NCI-H1417 treated with DMSO at 0.1 percent for 48 hours (cell line): ENCODE measurements at regions not wholly inside any gene's neighbourhood (a gene's known extent, or its start where the extent isn't known, plus 50 kb on each side); places are given as distances from the start of the nearest gene placed in this dataset.
"Not testable (repeated sequence)": the region's sequence is repeated elsewhere in the genome, so short reads cannot be mapped to it uniquely, and the experiment has no call there.

Experiments used
- DNase-seq: peaks from one replicate; lab custom pipeline; 2025; lab: John Stamatoyannopoulos, UW

DNA sequence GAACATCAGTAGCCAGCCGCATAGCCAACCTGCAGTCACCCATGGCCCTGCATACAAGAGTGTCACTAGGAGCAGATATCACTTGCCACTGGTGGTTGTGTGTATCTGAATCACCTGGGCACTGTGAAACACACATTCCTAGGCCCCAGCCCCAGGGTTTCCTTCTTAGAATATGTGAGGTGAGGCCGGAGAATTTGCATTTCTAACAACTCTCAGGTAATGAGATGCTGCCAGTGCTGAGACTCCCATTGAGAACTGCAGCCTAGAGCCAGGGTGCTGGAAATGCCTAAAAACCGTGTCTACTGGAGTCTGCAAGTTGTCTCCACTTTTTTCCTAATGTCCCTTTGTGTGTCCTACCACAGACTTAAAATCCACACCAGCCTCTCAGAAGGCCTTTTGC is 232.0 kb upstream of the PLGLB2 start:
- not testable (repeated sequence) for DNase-seq

DNA sequence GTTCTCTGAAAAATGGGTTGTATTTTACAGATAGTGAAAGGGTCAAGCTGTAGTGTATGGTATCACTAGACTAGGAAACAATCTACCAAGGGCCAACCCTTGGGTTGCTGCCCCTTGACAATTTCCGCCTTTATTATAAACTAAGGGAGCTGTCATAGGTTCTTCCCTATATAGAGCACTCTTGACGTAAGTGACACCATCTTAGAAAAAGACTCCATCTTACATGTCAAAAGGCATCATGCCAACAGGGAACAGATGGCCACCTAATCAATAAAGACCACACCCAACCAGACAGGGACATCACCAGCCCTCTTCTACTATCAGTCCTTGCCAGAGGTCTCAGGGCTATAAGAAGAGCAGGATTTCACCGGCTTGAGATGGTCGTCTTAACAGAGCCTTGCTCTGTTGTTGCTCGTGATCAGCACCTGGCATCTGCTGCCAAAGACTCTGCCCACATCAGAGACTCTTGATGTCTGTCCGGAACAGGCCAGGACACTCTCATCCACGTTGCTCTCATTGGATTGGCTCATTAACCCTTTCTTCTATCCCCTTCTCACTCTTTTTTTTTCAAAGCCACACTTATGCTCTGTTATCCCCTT is 231.4 kb upstream of the PLGLB2 start:
- not testable (repeated sequence) for DNase-seq

DNA sequence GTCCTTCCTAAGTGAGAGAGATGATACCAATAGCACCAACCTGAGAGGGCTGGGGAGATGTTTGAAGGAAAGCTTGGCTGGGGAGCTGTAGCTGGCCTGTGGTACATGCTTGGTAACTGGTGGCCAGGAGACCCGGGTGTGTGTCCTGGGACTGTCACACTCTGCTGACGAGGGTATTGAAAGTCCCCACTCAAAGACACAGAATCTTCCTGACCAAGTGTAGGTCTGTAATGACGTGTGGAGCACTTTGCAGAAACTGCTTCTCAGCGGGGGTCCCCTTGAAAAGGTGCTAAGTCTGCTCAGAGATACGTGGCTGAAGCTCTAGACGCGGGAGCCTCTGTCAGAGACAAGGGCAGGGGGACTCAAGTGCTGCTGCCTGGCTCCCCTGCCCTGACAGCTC is 230.4 kb upstream of the PLGLB2 start:
- not testable (repeated sequence) for DNase-seq

DNA sequence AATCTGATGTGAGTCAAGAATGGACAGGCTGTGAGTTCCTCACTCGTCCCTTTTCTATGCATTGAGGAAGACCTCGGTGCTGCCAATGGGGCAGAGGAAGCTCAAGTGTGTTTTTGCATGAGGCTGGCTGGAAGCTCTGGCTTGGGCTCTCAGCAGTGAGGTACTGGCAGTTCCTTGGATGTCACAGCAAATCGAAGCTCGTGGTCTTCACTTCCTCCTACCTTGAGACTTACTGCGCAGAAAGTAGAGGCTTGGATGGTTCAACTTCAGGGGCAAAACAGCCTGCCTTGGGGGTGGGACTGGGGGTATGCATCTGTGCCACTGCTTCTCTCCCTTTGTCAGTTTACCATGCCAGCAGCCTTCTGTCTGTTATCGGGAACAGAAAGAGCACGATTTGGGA is 229.8 kb upstream of the PLGLB2 start:
- not testable (repeated sequence) for DNase-seq

DNA sequence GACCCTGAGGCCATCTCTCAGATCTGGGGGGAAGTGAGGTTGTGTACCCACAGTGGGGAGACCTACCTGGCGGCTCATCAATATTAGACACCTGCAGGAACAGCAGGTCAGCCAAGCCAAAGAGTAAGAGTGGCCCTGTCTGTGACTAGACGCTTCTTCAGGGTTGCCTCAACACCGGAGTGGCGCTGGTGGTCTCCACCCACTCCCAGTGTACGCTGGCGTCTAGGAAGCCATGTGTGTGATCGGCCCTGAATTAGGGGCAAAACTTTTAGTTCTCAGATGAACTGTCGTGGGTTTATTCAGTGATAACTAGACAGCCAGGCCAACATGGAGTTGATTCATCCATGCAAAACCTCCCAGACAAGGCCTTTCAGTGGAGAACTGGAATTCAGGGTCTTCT is 229.3 kb upstream of the PLGLB2 start:
- DNase-seq, result not testable (repeated sequence)

DNA sequence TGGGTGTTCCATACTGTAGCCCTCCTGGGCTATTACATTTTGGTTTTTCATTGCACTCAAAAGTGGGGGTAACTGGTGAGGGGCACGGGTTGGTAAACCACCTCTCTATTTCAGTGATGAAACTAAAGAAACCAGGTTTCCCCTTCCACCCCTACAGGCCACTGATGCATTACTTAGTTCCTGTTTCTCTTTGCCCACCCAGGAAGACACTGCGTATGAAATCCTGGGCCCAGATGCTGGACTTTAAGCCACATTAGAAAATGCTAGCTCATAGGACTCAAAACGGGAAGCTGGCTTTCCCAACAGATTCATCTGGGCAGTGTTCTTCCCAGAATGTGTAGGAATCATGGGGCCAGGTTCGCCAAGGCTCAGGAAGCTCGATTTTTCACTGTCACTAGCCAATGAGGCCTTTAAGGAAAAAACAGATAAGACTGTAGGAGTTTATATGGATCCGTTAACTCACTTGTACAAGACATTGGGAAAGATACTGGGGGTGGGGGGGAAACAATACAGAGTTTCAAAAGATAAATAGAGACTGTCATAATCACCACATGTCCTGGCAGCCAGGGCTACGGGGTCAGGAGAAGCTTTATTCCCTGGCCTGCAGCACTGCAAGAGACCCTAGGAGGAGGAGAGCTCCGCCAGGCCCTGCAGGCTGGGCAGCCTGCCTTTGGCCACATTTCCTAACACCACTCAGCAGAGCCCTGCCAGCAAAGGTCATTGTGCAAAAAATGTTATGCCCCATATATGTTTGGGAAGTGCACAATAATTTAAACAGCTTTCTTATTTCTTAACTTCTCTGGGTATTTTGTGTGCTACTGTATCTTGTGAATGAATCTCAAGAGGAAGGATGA is 228.5 kb upstream of the PLGLB2 start:
- DNase-seq, result not testable (repeated sequence)

DNA sequence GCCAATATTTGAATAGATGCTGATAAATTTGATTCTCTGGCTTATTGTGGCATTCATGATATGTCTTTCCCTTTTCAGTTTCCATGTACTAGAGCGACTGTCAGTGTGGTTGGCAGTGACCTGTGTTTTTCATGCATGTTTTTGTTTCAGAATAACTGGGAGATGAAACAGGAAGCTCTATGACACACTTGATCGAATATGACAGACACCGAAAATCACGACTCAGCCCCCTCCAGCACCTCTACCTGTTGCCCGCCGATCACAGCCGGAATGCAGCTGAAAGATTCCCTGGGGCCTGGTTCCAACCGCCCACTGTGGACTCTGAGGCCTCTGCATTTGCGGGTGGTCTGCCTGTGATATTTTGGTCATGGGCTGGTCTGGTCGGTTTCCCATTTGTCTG is 226.8 kb upstream of the PLGLB2 start:
- DNase-seq, result not testable (repeated sequence)

DNA sequence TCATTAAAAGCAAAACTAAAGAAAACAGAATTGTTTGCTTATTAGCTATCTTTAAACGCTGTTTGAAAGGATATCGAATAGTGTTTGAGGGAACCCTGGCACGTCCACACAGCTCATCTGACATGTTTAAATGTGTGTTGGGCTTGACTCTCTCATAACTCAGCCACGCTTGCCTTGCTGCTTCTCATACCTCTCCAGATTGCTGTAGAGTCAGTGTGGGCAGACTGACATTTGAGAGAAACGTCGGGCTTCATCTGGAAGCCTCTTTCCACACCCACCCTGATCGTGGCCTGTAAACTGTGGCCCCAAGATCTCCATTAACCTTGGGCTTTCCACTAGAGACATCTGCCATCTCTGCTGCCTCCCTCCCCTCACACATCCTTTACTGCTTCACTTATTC is 226.4 kb upstream of the PLGLB2 start:
- DNase-seq, result not testable (repeated sequence)

DNA sequence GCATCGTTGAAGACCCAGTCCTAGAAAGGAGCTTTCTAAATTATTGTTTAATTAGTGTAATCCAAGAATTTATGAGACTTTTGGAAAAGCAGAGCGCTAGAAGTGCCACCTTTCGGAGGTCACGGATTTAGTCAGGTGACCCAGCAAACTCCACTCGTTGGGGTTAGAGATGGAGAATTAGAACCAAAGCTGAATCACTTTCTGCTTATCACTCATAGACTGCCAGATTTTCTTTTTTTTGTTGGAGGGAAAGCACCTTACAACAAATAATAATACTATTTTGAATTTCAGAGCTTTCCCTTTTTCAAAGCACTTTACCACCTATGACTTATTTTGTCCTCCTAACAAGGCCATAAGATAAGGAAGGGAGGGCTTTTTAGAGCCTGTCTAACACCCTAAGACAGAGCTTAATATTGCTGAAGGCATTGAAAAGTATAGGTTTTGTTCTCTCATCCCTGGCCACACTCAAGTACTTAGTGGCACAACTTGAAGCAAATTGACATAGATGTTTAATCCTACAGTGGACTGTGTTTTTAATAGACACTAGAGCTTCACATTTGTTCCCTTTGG is 223.2 kb upstream of the PLGLB2 start:
- DNase-seq, result not testable (repeated sequence)

DNA sequence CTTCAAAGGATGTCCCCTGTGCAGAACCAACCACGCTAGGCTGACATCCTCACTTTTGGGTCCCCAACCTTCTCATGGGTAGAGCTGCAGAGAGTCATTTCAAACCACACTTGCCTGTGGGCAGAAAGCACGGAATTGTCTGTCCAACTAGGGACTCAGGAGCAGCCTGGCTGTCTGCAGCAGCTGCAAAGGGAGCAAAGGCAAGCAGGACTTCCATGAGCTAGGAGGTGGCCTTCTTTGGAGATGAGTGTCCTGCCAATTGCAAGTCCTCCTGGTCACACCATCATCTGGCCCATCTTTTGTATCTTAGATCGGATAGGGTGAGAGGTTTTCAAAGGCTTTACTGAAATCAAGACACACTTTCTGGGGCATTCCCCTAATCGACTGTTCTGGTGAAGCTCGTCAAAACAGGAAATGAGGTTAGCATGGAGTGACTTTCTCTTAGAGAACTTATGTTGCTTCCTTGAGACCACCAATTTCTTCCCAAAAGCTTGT is 222.3 kb upstream of the PLGLB2 start:
- not testable (repeated sequence) for DNase-seq

DNA sequence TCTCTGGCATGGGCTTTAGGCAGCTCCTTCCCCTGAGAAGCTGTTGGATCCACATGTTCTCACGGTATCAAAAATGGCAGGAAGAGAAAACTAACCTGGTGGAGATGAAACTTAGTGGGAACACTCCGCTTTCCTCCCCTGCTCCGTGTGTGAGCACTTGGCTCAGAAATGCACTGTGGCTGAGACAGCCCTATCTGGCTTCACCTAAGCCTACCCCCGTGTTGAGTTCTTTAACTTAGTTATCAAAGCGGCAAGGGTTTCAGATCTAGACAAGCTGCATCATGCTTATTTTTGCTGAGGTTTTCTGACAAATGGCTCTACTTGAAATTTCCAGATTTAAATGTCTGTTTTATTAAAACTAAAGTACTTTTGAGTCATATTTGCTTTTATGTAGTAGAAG is 221.6 kb upstream of the PLGLB2 start:
- DNase-seq, result not testable (repeated sequence)

DNA sequence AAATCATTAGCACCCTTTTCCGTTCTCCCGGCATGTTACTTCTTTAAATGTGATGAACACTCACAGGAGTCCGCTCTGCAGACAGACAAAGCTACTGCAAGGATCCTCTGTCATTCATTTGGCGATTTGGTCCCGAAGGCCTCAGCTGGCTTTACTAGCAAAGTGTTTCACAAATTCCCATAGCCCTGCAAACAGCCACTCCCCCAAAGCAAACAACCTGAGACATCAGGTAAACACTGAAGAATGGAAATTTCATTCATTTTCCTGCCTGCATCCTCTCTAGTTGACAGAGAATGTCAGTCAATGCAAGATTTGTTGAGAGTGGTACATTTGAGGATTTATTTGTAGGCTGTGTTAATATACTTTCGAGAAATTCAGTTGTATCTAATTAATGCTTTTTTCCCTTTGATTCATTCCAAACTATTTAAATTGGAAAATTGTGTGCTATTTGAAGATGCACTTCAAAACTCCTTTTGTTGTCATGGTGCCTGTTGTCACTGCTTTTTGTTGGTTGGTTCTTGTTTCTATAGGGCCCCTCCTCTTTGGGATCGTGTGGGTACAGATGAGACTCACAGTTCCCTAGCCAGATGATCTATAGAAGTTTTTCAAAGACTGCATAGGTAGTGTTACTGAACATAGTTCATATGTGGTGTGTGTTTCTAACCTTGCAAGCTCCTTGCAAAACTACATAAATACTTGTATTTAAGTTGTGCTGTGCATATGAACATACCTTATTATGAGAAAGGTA is 215.7 kb upstream of the PLGLB2 start:
- not testable (repeated sequence) for DNase-seq

DNA sequence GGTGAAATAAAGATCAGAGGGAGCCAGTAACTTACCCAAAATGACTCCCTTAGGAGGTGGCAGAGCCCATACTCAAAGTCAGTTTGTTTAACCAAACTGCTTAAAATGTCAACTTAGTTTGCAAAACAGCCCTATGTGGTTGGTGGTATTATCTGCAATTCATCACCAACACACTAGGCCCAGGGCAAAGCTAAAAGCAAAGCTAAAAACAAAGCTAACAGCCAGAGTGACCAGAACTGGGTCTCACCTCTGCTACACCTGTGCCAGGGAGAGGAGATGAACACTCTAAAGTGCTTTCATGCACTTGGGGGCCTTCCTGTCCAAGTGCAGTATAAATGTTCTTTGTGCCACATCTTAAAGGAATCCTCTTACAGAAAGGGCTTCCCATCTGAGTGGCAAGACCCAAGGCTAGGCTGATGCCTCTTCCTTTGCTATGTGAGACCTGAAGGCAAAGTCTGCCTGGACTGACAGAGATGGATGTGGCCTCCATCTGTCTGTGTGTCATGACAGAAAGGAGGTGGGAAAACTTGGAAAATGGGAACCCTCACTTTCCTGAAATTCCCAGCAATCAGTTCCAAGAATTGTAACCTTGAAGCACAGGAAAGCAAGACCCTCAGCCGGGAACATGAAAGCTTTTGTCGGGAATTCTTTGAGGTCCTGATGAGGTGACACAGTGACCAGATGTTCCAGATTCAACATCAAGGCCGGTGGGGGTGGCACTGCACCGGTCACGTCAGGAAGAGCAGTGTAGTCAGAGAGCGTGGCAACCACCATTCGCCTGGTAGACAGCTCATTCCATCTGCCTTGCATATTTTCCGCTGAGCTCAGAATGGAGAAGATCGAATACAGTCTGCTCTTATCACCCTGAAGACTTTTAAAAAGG is 214.3 kb upstream of the PLGLB2 start:
- DNase-seq, result not testable (repeated sequence)

DNA sequence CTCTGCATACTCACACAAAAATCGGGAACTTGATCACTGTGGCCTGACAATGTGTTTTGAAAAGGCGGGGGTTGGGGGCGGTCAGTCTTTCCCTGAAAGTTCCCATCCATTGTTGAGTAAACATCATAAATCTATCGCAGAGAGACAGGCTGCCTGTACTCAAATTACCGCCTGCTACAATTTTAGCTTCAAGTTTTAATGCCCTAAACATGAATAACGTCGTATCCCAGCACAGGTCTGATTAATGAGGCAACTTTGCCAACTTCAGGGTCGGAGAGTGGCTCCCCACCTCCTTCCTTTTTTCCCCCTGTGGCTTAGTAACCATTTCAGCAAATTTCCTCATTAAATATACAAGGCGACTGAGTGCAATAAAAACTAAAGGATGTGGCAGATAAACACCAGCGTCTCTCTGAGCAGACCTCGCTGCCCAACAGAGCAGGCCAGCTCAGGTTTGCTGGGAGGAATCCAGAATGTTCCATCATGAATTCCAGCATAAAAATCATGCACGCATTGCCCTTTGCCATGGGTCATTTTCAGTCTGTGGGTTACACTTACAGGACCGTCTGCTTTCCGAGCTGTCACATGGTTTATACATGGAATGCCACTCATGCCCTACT is 213.5 kb upstream of the PLGLB2 start:
- DNase-seq, result not testable (repeated sequence)

DNA sequence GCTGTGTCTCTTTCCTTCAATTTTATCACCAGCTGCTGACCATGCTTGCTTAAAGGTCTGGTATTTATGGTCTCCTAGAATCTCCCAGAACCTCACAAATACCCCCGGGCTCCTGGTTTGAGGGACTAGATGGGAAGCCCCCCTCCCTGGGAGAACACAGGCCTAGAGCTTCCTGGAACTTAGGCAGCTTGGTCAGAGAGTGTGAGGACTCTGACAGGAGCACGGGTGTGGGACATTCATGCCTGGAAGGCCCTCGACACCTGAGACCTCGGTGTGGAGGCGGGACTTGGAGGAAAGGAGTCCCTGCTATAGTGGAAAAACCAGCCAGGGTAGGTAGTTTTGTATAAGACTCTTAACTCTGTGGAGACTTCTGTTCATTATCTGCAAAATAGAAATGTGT is 211.5 kb upstream of the PLGLB2 start:
- DNase-seq, result not testable (repeated sequence)

DNA sequence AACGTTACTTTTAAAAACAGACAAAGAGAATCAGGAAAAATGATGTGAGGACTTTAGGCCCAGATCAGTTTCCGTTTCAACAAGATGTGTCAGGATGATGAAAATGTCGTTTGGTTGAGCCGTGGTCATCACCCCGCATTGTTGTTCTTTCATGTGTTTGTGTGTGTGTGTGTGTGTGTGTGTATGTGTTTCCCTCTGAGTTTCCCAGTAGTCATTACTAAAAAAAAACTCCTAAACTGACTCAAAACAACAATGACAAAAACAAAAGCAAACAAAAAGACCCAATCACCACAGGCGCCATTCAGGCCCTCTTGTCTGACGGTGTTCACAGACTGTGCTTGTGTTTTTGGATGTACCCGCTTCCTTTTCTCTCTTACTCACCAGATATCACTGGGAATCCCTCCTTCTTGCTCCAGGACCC is 210.6 kb upstream of the PLGLB2 start:
- not testable (repeated sequence) for DNase-seq

DNA sequence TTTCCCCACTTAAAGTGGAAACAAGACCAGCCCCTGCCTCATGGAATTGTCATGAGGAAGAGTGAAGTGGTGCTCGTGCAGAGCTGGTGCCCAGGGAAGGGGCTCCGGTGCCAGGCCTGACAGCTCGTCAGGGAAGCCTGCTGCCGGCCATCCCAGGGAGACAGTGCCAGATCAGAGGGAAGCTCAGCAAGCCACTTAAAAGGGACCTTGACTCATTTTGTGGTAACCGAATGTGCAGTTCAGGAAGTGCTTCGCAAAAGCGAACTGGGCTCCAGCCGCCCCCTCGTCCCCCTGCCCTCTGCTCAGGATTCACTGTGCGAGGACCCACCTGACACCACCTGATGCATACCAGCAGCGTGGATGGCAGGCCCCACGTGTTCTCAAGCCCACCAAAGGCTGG is 209.6 kb upstream of the PLGLB2 start:
- not testable (repeated sequence) for DNase-seq

DNA sequence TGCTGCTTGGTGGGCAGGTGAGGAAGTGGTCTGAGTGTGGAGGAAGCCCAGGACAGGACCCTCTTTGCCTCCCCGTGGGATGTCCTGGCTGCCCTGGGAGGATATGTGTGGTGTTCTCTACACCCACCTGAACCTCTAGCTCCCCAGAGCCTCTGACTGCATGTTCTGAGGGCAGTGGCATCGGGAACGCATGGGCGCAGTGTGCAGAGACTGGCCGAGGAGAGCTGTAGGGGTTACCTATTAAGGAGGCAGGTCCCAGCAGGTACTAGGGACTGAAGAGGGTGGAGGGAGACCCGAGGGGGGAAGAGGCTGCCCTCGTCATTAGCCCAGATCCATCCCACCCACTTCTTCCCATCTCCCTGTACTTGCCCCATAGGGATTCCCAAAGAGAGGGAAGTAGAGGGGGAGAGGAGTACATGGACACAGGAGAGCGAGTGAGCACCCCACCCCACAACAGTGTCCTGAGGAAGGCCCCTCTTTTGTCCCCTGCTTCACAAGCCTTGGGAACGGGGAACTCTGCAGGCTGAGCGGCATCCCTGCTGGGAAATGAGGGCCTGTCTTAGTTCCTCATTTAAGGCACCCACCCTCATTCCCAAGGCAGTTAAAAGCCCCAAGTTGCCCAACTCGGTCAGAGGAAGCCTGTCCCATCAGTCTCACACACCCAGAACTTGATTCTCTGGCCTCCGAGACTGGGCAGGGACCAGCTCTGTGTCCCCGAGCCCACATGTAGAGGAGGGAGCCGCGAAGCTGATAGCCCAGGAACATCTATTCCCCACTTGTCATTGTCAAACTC is 208.5 kb upstream of the PLGLB2 start:
- DNase-seq, result not testable (repeated sequence)

DNA sequence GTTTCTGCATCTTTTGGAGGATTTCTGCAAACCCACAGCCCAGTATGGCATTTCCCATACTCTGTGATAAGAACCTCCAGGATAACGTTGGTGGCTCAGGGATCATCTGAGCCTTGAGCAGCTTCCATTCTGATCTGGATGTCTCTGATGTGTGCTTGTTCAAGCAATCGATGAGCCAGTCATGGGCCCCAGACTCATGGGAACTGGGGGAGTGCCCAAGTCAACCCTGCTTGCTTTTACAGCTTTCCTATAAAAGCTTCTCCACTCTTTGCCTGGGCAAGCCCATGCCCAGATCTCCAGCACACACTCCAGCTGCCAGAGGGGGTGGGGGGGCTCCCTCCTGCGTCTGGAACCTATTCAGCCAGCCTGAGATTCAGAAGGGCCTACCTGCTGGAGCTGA is 207.6 kb upstream of the PLGLB2 start:
- not testable (repeated sequence) for DNase-seq
